WTC11 (cell line): ENCODE measurements at regions not wholly inside any gene's neighbourhood (a gene's known extent, or its start where the extent isn't known, plus 50 kb on each side); places are given as distances from the start of the nearest gene placed in this dataset.

Experiments
- ATAC-seq: fragments of 200-7000 bp; cut with Tn5 transposase; 2 replicates; pipeline ENCODE4 v1.10.0; 2021; ENCODE audit warnings: mild to moderate bottlenecking, moderate library complexity
- CTCF ChIA-PET: fragments of 300-600 bp; sonication (Branson Sonifier 250); formaldehyde crosslinking; loops from one replicate; lab custom pipeline; 2021; ENCODE audit warnings: antibody characterized with exemption; lab: Charles Lee
- POLR2A ChIA-PET: fragments of 350-600 bp; sonication (Branson Sonifier 250); formaldehyde crosslinking; loops from one replicate; lab custom pipeline; 2021; ENCODE audit warnings: antibody characterized with exemption; lab: Charles Lee
- DNase-seq: peaks from one replicate; pipeline ENCODE4 v3.0.0; 2021; ENCODE audit warnings: low spot score
- H3K27ac Mint-ChIP-seq: 2 replicates; pipeline ENCODE4 v1.8.0; 2021; ENCODE audit warnings: mixed read lengths
- H3K27me3 Mint-ChIP-seq: 2 replicates; pipeline ENCODE4 v1.8.0; 2021; ENCODE audit warnings: low read depth, mild to moderate bottlenecking, moderate library complexity, mixed read lengths
- H3K36me3 Mint-ChIP-seq: 2 replicates; pipeline ENCODE4 v1.8.0; 2021; ENCODE audit warnings: mixed read lengths
- H3K4me1 Mint-ChIP-seq: 2 replicates; pipeline ENCODE4 v1.8.0; 2022; ENCODE audit warnings: mixed read lengths
- H3K4me3 Mint-ChIP-seq: 2 replicates; pipeline ENCODE4 v1.8.0; 2021; ENCODE audit warnings: mild to moderate bottlenecking, moderate library complexity, mixed read lengths
- H3K9me3 Mint-ChIP-seq: 2 replicates; pipeline ENCODE4 v1.8.0; 2021; ENCODE audit warnings: mixed read lengths
- ATF1 ChIP-seq: sonication (generic); formaldehyde crosslinking; IDR thresholded peaks from 2 replicates; pipeline ENCODE4 v1.8.1; 2023; ENCODE audit warnings: mild to moderate bottlenecking, moderate library complexity, missing genetic modification reagents
- CBFB ChIP-seq: sonication (generic); formaldehyde crosslinking; IDR thresholded peaks from 2 replicates; pipeline ENCODE4 v1.8.1; 2022; ENCODE audit warnings: mild to moderate bottlenecking, low read depth, missing genetic modification reagents
- HMGA2 ChIP-seq: fragments of 250-450 bp; sonication (Bioruptor Pico); IDR thresholded peaks from 2 replicates; pipeline ENCODE4 v1.4.0; 2021; ENCODE audit warnings: mild to moderate bottlenecking, moderate library complexity
- KAT7 ChIP-seq: sonication (generic); formaldehyde crosslinking; IDR thresholded peaks from 2 replicates; pipeline ENCODE4 v1.8.1; 2023; ENCODE audit warnings: missing genetic modification reagents, mild to moderate bottlenecking, borderline replicate concordance
- RORB ChIP-seq: fragments of 250-450 bp; sonication (Bioruptor Pico); IDR thresholded peaks from 2 replicates; pipeline ENCODE4 v1.9.0; 2021; ENCODE audit warnings: mild to moderate bottlenecking
- SMAD3 ChIP-seq: sonication (generic); formaldehyde crosslinking; IDR thresholded peaks from 2 replicates; pipeline ENCODE4 v1.8.0; 2022; ENCODE audit warnings: missing genetic modification reagents, mild to moderate bottlenecking, borderline replicate concordance
- SMAD4 ChIP-seq: sonication (generic); formaldehyde crosslinking; IDR thresholded peaks from 2 replicates; pipeline ENCODE4 v1.8.0; 2022; ENCODE audit warnings: mild to moderate bottlenecking, missing genetic modification reagents
- TEAD1 ChIP-seq: sonication (generic); formaldehyde crosslinking; IDR thresholded peaks from 2 replicates; pipeline ENCODE4 v1.8.0; 2022; ENCODE audit warnings: mild to moderate bottlenecking, missing genetic modification reagents
- TEAD4 ChIP-seq: sonication (generic); formaldehyde crosslinking; IDR thresholded peaks from 2 replicates; pipeline ENCODE4 v1.8.0; 2022; ENCODE audit warnings: mild to moderate bottlenecking, missing genetic modification reagents
- TF ChIP-seq, protein P1 (sequence below): sonication (generic); formaldehyde crosslinking; IDR thresholded peaks from 2 replicates; pipeline ENCODE4 v1.8.1; 2022; ENCODE audit warnings: missing genetic modification reagents, borderline replicate concordance
- TF ChIP-seq, protein P2 (sequence below): sonication (generic); formaldehyde crosslinking; IDR thresholded peaks from 2 replicates; pipeline ENCODE4 v1.8.0; 2022; ENCODE audit warnings: mild to moderate bottlenecking, missing genetic modification reagents
- TF ChIP-seq, protein P3 (sequence below): fragments of 250-450 bp; sonication (Bioruptor Pico); IDR thresholded peaks from 2 replicates; pipeline ENCODE4 v2.1.2; 2022; ENCODE audit warnings: mild to moderate bottlenecking, moderate library complexity
- TF ChIP-seq, protein P4 (sequence below): sonication (generic); formaldehyde crosslinking; IDR thresholded peaks from 2 replicates; pipeline ENCODE4 v1.8.1; 2023; ENCODE audit warnings: mild to moderate bottlenecking, missing genetic modification reagents, borderline replicate concordance
- TF ChIP-seq, protein P5 (sequence below): sonication (generic); formaldehyde crosslinking; IDR thresholded peaks from 2 replicates; pipeline ENCODE4 v1.8.0; 2023; ENCODE audit warnings: missing genetic modification reagents
- TF ChIP-seq, protein P6 (sequence below): sonication (generic); formaldehyde crosslinking; IDR thresholded peaks from 2 replicates; pipeline ENCODE4 v1.8.1; 2022; ENCODE audit warnings: low read depth, mild to moderate bottlenecking, moderate library complexity, missing genetic modification reagents, borderline replicate concordance
- TF ChIP-seq, protein P7 (sequence below): sonication (generic); formaldehyde crosslinking; conservative IDR thresholded peaks from 2 replicates; pipeline ENCODE4 v1.8.1; 2023; ENCODE audit warnings: mild to moderate bottlenecking, low read depth, missing genetic modification reagents, moderate library complexity

DNA sequence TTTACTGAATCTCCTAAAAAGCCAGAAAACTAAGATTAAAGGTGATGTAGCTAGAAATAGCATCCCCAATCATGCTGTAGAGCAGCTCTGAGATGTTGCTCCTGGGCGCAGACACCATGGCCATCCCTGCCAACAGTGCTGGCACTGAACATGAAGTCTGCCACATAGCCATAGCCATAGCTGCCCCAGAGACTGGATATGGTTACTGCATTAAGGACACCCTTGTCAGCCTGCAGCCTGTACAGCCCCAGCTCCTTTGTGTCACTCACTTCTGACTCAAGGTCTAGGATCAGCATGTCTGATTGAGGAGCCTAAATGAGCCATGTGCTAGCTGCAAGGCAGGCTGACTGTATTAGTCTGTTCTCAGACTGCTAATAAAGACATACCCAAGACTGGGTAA, 284.6 kb downstream of the RPS24 start:
- no peaks in the 10 kb centered on the region for H3K36me3 Mint-ChIP-seq
- ChIA-PET CTCF (no interaction called here), POLR2A (interaction anchor here (0.6 kb wide), 1 partner anchor 1040 kb away, joined by 3 read pairs; no protein-coding TSS in a partner anchor)
- no peak overlapping the region for H3K27ac Mint-ChIP-seq
- H3K9me3 Mint-ChIP-seq = no peaks in the 10 kb centered on the region
- DNase-seq (no peak), ATAC-seq (no peak)
- TF ChIP-seq, protein P1, sequence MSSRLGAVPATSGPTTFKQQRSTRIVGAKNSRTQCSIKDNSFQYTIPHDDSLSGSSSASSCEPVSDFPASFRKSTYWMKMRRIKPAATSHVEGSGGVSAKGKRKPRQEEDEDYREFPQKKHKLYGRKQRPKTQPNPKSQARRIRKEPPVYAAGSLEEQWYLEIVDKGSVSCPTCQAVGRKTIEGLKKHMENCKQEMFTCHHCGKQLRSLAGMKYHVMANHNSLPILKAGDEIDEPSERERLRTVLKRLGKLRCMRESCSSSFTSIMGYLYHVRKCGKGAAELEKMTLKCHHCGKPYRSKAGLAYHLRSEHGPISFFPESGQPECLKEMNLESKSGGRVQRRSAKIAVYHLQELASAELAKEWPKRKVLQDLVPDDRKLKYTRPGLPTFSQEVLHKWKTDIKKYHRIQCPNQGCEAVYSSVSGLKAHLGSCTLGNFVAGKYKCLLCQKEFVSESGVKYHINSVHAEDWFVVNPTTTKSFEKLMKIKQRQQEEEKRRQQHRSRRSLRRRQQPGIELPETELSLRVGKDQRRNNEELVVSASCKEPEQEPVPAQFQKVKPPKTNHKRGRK (CRISPR knock-in tag) = no peak
- TF ChIP-seq, protein P2, sequence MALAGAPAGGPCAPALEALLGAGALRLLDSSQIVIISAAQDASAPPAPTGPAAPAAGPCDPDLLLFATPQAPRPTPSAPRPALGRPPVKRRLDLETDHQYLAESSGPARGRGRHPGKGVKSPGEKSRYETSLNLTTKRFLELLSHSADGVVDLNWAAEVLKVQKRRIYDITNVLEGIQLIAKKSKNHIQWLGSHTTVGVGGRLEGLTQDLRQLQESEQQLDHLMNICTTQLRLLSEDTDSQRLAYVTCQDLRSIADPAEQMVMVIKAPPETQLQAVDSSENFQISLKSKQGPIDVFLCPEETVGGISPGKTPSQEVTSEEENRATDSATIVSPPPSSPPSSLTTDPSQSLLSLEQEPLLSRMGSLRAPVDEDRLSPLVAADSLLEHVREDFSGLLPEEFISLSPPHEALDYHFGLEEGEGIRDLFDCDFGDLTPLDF (CRISPR knock-in tag) = no peak
- TF ChIP-seq SMAD3 (no peak), TEAD1 (CRISPR knock-in tag) (no peak), CBFB (no peak), TEAD4 (CRISPR knock-in tag) (no peak), KAT7 (CRISPR knock-in tag) (no peak), HMGA2 (no peak), ATF1 (CRISPR knock-in tag) (no peak), SMAD4 (CRISPR knock-in tag) (no peak), RORB (CRISPR knock-in tag) (no peak)
- TF ChIP-seq, protein P3, sequence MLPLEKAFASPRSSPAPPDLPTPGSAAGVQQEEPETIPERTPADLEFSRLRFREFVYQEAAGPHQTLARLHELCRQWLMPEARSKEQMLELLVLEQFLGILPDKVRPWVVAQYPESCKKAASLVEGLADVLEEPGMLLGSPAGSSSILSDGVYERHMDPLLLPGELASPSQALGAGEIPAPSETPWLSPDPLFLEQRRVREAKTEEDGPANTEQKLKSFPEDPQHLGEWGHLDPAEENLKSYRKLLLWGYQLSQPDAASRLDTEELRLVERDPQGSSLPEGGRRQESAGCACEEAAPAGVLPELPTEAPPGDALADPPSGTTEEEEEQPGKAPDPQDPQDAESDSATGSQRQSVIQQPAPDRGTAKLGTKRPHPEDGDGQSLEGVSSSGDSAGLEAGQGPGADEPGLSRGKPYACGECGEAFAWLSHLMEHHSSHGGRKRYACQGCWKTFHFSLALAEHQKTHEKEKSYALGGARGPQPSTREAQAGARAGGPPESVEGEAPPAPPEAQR = no peak
- TF ChIP-seq, protein P4, sequence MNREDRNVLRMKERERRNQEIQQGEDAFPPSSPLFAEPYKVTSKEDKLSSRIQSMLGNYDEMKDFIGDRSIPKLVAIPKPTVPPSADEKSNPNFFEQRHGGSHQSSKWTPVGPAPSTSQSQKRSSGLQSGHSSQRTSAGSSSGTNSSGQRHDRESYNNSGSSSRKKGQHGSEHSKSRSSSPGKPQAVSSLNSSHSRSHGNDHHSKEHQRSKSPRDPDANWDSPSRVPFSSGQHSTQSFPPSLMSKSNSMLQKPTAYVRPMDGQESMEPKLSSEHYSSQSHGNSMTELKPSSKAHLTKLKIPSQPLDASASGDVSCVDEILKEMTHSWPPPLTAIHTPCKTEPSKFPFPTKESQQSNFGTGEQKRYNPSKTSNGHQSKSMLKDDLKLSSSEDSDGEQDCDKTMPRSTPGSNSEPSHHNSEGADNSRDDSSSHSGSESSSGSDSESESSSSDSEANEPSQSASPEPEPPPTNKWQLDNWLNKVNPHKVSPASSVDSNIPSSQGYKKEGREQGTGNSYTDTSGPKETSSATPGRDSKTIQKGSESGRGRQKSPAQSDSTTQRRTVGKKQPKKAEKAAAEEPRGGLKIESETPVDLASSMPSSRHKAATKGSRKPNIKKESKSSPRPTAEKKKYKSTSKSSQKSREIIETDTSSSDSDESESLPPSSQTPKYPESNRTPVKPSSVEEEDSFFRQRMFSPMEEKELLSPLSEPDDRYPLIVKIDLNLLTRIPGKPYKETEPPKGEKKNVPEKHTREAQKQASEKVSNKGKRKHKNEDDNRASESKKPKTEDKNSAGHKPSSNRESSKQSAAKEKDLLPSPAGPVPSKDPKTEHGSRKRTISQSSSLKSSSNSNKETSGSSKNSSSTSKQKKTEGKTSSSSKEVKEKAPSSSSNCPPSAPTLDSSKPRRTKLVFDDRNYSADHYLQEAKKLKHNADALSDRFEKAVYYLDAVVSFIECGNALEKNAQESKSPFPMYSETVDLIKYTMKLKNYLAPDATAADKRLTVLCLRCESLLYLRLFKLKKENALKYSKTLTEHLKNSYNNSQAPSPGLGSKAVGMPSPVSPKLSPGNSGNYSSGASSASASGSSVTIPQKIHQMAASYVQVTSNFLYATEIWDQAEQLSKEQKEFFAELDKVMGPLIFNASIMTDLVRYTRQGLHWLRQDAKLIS = no peak
- TF ChIP-seq, protein P5, sequence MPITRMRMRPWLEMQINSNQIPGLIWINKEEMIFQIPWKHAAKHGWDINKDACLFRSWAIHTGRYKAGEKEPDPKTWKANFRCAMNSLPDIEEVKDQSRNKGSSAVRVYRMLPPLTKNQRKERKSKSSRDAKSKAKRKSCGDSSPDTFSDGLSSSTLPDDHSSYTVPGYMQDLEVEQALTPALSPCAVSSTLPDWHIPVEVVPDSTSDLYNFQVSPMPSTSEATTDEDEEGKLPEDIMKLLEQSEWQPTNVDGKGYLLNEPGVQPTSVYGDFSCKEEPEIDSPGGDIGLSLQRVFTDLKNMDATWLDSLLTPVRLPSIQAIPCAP (CRISPR knock-in tag) = no peak
- TF ChIP-seq, protein P6, sequence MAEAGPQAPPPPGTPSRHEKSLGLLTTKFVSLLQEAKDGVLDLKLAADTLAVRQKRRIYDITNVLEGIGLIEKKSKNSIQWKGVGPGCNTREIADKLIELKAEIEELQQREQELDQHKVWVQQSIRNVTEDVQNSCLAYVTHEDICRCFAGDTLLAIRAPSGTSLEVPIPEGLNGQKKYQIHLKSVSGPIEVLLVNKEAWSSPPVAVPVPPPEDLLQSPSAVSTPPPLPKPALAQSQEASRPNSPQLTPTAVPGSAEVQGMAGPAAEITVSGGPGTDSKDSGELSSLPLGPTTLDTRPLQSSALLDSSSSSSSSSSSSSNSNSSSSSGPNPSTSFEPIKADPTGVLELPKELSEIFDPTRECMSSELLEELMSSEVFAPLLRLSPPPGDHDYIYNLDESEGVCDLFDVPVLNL (CRISPR knock-in tag) = no peak
- TF ChIP-seq, protein P7, sequence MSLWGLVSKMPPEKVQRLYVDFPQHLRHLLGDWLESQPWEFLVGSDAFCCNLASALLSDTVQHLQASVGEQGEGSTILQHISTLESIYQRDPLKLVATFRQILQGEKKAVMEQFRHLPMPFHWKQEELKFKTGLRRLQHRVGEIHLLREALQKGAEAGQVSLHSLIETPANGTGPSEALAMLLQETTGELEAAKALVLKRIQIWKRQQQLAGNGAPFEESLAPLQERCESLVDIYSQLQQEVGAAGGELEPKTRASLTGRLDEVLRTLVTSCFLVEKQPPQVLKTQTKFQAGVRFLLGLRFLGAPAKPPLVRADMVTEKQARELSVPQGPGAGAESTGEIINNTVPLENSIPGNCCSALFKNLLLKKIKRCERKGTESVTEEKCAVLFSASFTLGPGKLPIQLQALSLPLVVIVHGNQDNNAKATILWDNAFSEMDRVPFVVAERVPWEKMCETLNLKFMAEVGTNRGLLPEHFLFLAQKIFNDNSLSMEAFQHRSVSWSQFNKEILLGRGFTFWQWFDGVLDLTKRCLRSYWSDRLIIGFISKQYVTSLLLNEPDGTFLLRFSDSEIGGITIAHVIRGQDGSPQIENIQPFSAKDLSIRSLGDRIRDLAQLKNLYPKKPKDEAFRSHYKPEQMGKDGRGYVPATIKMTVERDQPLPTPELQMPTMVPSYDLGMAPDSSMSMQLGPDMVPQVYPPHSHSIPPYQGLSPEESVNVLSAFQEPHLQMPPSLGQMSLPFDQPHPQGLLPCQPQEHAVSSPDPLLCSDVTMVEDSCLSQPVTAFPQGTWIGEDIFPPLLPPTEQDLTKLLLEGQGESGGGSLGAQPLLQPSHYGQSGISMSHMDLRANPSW (CRISPR knock-in tag) = no peak
- no peaks in the 10 kb centered on the region for H3K27me3 Mint-ChIP-seq
- peaks cover 7% of the 10 kb centered on the region for H3K4me1 Mint-ChIP-seq
- no peak overlapping the region for H3K4me3 Mint-ChIP-seq
